Ascending aorta (tissue), 2 donors: ENCODE measurements at regions not wholly inside any gene's neighbourhood (a gene's known extent, or its start where the extent isn't known, plus 50 kb on each side); places are given as distances from the start of the nearest gene placed in this dataset.

Experiments
- DNase-seq, 2 donors: peaks; one replicate each; pipeline ENCODE4 v3.0.0-alpha.2; 2019; ENCODE audit warnings: low spot score in 2 of 2
- H3K27ac ChIP-seq, 2 donors: fragments of 200-600 bp; sonication (generic); one replicate each; pipeline ENCODE4 v1.5.1; 2016 to 2017; ENCODE audit warnings: mild to moderate bottlenecking in 1 of 2
- H3K27me3 ChIP-seq: fragments of 200-600 bp; sonication (generic); one replicate; pipeline ENCODE4 v1.5.1; 2017
- H3K36me3 ChIP-seq, 2 donors: fragments of 200-600 bp; sonication (generic); one replicate each; pipeline ENCODE4 v1.5.1; 2016
- H3K4me1 ChIP-seq, 2 donors: fragments of 200-600 bp; sonication (generic); one replicate each; pipeline ENCODE4 v1.5.1; 2016 to 2017; ENCODE audit warnings: mild to moderate bottlenecking in 1 of 2
- H3K4me3 ChIP-seq, 2 donors: fragments of 200-600 bp; sonication (generic); one replicate each; pipeline ENCODE4 v1.5.1; 2016 to 2017; ENCODE audit warnings: mild to moderate bottlenecking in 1 of 2
- H3K9me3 ChIP-seq, 2 donors: fragments of 200-600 bp; sonication (generic); one replicate each; pipeline ENCODE4 v1.5.1; 2016
- CTCF ChIP-seq, 3 experiments: fragments of 200-600 bp in 2 of 3; fragments of 450-650 bp in 1 of 3; sonication (generic) in 2 of 3; IDR thresholded peaks; one replicate each; pipeline ENCODE4 v1.5.1; 2016 to 2019; ENCODE audit warnings: antibody characterized with exemption in 3 of 3, mild to moderate bottlenecking in 1 of 3, moderate library complexity in 1 of 3
- intact Hi-C: fragments of 100-400 bp; cut with DNase I; formaldehyde crosslinking; loops from one replicate; pipeline ENCODE4 v1.15.1; 2023

- Histone ChIP-seq H3K27ac (no peak overlapping the region), H3K4me3 (no peak overlapping the region), H3K27me3 (no peaks in the 10 kb centered on the region), H3K36me3 (no peaks in the 10 kb centered on the region), H3K4me1 (no peaks in the 10 kb centered on the region), H3K9me3 (no peaks in the 10 kb centered on the region)
- TF ChIP-seq CTCF (IDR thresholded peaks at IDR 0.05) = no peak
- intact Hi-C loops = no loop called here
- DNase-seq = no peak
Measured at GRCh38 chr2:136290326-136290725, 172.4 kb upstream of the CXCR4 start.

DNA sequence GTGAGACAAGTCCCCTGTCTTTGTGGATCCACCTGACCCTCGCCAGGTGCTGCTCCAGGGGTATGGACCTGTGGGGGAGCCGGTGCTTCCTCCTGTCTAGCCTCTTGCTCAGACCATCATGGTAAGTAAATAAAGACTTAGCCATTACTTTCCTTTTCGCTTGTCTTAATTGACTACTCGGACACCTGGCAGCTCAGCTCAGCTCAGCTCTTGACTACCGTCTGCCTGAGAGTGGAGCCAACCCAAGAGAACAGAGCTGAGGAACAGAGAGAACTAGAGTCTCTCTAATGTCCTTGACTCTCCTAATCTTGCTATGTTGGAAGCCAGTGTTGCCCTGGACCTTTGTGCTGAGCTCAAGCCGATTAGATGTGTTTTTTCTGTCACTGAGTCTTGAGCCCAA, 170.3 kb upstream of the CXCR4 start:
- TF ChIP-seq CTCF (IDR thresholded peaks at IDR 0.05) = no peak
- no peaks in the 10 kb centered on the region for H3K4me1 ChIP-seq
- no peak for DNase-seq
- H3K27me3 ChIP-seq = no peaks in the 10 kb centered on the region
- H3K9me3 ChIP-seq = no peaks in the 10 kb centered on the region
- no peaks in the 10 kb centered on the region for H3K36me3 ChIP-seq
- no peak overlapping the region for H3K27ac ChIP-seq
- no peak overlapping the region for H3K4me3 ChIP-seq
- intact Hi-C loops = no loop called here

DNA sequence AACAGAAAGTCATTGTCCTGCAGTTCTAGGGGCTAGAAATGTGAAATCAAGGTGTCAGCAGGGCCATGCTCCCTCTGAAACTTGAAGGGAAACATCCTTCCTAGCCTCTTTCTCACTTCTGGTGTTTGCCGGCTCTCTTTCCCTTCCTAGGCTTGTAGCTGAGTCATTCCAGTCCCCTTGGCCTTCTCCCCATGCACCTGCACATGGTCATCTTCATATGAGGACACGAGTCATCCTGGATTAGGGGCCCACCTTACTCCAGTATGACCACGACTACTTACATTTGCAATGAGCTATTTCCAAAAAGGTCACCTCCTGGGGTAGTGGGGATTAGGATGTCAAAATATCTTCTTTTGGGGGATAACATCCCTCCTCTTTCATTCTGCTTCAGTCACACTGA, 168.5 kb upstream of the CXCR4 start:
- Histone ChIP-seq H3K36me3 (no peaks in the 10 kb centered on the region), H3K27ac (no peak overlapping the region), H3K27me3 (no peaks in the 10 kb centered on the region), H3K4me3 (no peak overlapping the region), H3K4me1 (no peaks in the 10 kb centered on the region), H3K9me3 (no peaks in the 10 kb centered on the region)
- no peak for TF ChIP-seq CTCF (IDR thresholded peaks at IDR 0.05)
- intact Hi-C loops = no loop called here
- DNase-seq = no peak

- no peak for TF ChIP-seq CTCF (IDR thresholded peaks at IDR 0.05)
- H3K4me3 ChIP-seq = no peak overlapping the region
- no peaks in the 10 kb centered on the region for H3K36me3 ChIP-seq
- intact Hi-C loops = no loop called here
- H3K27me3 ChIP-seq = no peaks in the 10 kb centered on the region
- H3K27ac ChIP-seq = no peak overlapping the region
- H3K9me3 ChIP-seq = no peaks in the 10 kb centered on the region
- H3K4me1 ChIP-seq = no peaks in the 10 kb centered on the region
- no peak for DNase-seq
Measured at GRCh38 chr2:136284226-136285119, 166.5 kb upstream of the CXCR4 start.

DNA sequence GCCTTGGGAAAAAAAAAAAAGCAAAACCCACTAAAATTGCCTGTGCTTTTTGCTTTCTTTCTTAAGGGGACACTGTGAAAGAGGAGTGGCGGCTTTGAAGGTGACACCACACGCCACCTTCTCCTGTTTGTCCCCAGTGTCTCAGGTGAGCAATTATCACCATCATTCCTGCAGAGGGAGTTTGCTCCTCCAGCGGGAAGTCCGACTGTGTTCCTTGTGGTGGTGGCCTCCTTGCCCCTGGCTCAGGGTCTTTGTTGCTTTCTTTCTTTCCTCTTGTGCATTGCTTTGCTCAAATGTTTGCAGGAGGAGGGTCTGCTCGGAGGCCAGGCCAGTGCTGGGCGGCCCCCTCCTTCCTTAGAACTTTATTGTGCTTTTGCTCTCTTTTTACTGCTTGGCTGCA, 164.3 kb upstream of the CXCR4 start:
- Histone ChIP-seq H3K4me1 (no peaks in the 10 kb centered on the region), H3K27me3 (no peaks in the 10 kb centered on the region), H3K4me3 (no peak overlapping the region), H3K36me3 (no peaks in the 10 kb centered on the region), H3K27ac (no peak overlapping the region), H3K9me3 (no peaks in the 10 kb centered on the region)
- DNase-seq = no peak
- intact Hi-C loops = no loop called here
- no peak for TF ChIP-seq CTCF (IDR thresholded peaks at IDR 0.05)
